ENCODE measurements at regions not wholly inside any gene's neighbourhood (a gene's known extent, or its start where the extent isn't known, plus 50 kb on each side); places are given as distances from the start of the nearest gene placed in this dataset.

DNA sequence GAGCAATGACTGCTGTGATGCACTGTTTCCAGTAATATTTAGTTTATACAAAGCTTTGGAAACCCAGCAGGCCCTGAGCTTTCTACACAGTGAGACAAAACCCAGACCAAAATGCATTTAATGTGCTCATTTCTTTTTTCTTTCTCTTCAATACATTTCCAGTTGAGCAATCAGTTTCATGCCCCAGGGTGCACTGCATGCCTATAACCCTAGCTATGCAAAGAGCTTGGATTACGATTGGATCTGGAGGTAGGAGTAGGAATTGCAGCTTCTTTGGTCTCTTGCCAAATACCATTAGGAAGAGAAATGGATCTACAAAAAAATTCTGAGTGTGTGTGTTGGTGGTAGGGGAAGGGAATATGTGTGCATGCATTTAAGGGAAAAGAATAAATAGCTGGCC, 1001.4 kb downstream of the SQOR start:
- TF ChIP-seq, protein P1, sequence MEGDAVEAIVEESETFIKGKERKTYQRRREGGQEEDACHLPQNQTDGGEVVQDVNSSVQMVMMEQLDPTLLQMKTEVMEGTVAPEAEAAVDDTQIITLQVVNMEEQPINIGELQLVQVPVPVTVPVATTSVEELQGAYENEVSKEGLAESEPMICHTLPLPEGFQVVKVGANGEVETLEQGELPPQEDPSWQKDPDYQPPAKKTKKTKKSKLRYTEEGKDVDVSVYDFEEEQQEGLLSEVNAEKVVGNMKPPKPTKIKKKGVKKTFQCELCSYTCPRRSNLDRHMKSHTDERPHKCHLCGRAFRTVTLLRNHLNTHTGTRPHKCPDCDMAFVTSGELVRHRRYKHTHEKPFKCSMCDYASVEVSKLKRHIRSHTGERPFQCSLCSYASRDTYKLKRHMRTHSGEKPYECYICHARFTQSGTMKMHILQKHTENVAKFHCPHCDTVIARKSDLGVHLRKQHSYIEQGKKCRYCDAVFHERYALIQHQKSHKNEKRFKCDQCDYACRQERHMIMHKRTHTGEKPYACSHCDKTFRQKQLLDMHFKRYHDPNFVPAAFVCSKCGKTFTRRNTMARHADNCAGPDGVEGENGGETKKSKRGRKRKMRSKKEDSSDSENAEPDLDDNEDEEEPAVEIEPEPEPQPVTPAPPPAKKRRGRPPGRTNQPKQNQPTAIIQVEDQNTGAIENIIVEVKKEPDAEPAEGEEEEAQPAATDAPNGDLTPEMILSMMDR (conservative IDR thresholded peaks at IDR 0.05; ENCODE audit: low read length), result no peak
- TF ChIP-seq EZH2phosphoT487 (IDR thresholded peaks at IDR 0.05; ENCODE audit: borderline replicate concordance, low read depth, low read length), result no peak
- ChIA-PET CTCF (ENCODE audit: unreplicated experiment) (no interaction called here), POLR2A (no interaction called here)
- no peak overlapping the region for H3K4me2 ChIP-seq (ENCODE audit: low read length)
- no peak for DNase-seq (ENCODE audit: low spot score)
- no peaks in the 10 kb centered on the region for H4K20me1 ChIP-seq (ENCODE audit: insufficient read depth, low read length)
- H3K4me3 ChIP-seq (ENCODE audit: low read depth, low read length, poor library complexity, severe bottlenecking), result no peak overlapping the region
- BruUV-seq (replicated peaks), result no TSS peak
- H3K4me1 ChIP-seq (ENCODE audit: insufficient read depth, low read length, poor library complexity, severe bottlenecking), result no peaks in the 10 kb centered on the region
- no peaks in the 10 kb centered on the region for H3K36me3 ChIP-seq (ENCODE audit: insufficient read depth, low read length)
- intact Hi-C loops (cut with micrococcal nuclease; ENCODE audit: unreplicated experiment), result no loop called here
- H3K9me2 ChIP-seq (ENCODE audit: insufficient read depth, low read length), result no peaks in the 10 kb centered on the region
- H3K79me2 ChIP-seq (ENCODE audit: insufficient read depth, low read depth, low read length), result no peaks in the 10 kb centered on the region
- no peaks in the 10 kb centered on the region for H3K9me3 ChIP-seq (ENCODE audit: low read length)
- H2AFZ ChIP-seq (ENCODE audit: low read length), result no peak overlapping the region
- H3K27ac ChIP-seq (ENCODE audit: low read depth, low read length, poor library complexity, severe bottlenecking), result no peak overlapping the region

DNA sequence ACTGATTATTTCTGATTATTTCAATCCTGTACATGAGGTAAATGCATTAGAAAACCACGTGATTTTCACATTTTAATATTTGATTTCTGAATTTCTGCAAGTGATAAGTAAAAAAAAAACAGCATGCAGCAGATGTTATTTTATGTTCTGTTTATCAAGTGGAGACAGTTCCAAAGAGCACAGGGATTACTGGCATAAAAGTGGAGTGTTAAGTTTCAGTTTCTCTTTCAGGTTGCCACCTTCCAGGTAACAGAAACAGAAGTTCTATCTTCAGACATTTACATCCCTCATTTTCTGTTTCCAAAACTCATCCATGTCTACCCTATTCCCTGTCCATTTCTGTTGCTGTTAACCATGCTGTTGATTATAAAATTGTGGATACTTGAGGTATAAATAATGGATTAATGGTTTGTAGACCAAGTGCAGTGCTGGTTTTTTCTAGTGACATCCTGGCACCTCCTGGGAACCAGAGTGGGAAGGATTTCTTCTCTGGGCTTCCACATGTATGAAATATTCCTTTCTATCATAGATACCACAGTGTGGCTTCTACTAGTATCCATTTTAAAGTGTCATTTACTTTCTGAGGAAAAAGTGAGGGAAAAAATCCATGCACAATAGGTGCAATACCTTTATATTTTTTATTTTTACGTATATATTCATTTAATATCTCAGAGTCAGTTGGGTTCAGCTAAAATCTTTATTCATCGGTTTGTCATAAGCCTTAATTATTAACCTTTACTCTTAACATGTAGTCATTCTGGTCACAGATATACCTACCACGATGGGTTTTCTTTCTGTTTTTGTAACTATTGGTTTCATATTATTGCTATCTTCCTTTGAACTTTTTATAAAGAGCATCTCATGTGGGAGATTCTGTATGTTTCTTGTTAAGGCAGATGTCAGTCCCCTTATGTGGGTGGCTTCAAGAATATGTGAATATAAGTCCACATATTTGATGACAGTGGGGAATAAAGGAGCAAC, 1010.0 kb downstream of the SQOR start:
- no peaks in the 10 kb centered on the region for H3K36me3 ChIP-seq (ENCODE audit: insufficient read depth, low read length)
- CTCF ChIA-PET (ENCODE audit: unreplicated experiment), result no interaction called here
- no peaks in the 10 kb centered on the region for H4K20me1 ChIP-seq (ENCODE audit: insufficient read depth, low read length)
- no TSS peak for BruUV-seq (replicated peaks)
- intact Hi-C loops (cut with micrococcal nuclease; ENCODE audit: unreplicated experiment), result no loop called here
- no peaks in the 10 kb centered on the region for H3K4me1 ChIP-seq (ENCODE audit: insufficient read depth, low read length, poor library complexity, severe bottlenecking)
- TF ChIP-seq EZH2phosphoT487 (IDR thresholded peaks at IDR 0.05; ENCODE audit: borderline replicate concordance, low read depth, low read length), result no peak
- TF ChIP-seq, protein P1 (conservative IDR thresholded peaks at IDR 0.05; ENCODE audit: low read length), result no peak
- H3K4me3 ChIP-seq (ENCODE audit: low read depth, low read length, poor library complexity, severe bottlenecking), result no peak overlapping the region
- H2AFZ ChIP-seq (ENCODE audit: low read length), result no peak overlapping the region
- H3K9me2 ChIP-seq (ENCODE audit: insufficient read depth, low read length), result no peaks in the 10 kb centered on the region
- H3K79me2 ChIP-seq (ENCODE audit: insufficient read depth, low read depth, low read length), result no peaks in the 10 kb centered on the region
- no peaks in the 10 kb centered on the region for H3K9me3 ChIP-seq (ENCODE audit: low read length)
- no peak overlapping the region for H3K27ac ChIP-seq (ENCODE audit: low read depth, low read length, poor library complexity, severe bottlenecking)
- DNase-seq (ENCODE audit: low spot score), result no peak
- POLR2A ChIA-PET, result no interaction called here
- H3K4me2 ChIP-seq (ENCODE audit: low read length), result no peak overlapping the region

DNA sequence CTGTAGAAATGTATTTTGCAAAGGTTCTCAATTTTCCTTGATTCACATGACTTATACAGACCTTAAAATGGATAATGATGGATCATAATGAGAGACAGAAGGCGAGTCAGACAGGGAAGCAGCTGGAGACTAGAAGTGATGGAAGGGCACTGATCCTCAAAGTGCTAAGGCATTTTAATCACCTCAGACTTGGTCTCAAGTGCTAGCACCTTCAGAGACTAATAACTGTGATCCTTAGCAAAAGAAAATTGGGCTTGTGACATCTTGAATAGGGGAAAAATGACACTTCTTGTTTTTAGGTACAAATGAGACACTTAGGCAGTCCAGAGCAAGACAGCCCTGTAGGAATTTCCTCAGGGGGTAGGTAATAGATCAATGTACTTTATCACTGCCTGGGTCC, 1011.7 kb downstream of the SQOR start:
- BruUV-seq (replicated peaks), result no TSS peak
- intact Hi-C loops (cut with micrococcal nuclease; ENCODE audit: unreplicated experiment), result no loop called here
- POLR2A ChIA-PET, result no interaction called here

More for the DNA sequence above, 1011.7 kb downstream of the SQOR start:
- Histone ChIP-seq H3K9me2 (ENCODE audit: insufficient read depth, low read length) (no peaks in the 10 kb centered on the region), H3K36me3 (ENCODE audit: insufficient read depth, low read length) (no peaks in the 10 kb centered on the region), H4K20me1 (ENCODE audit: insufficient read depth, low read length) (no peaks in the 10 kb centered on the region), H3K4me2 (ENCODE audit: low read length) (no peak overlapping the region), H3K79me2 (ENCODE audit: insufficient read depth, low read depth, low read length) (no peaks in the 10 kb centered on the region), H3K4me1 (ENCODE audit: insufficient read depth, low read length, poor library complexity, severe bottlenecking) (no peaks in the 10 kb centered on the region), H3K27ac (ENCODE audit: low read depth, low read length, poor library complexity, severe bottlenecking) (no peak overlapping the region), H3K9me3 (ENCODE audit: low read length) (0 out of 2 replicates have a peak, but pooled peaks cover 3% of the 10 kb centered on the region), H2AFZ (ENCODE audit: low read length) (no peak overlapping the region), H3K4me3 (ENCODE audit: low read depth, low read length, poor library complexity, severe bottlenecking) (no peak overlapping the region)
- CTCF ChIA-PET (ENCODE audit: unreplicated experiment), result no interaction called here
- TF ChIP-seq EZH2phosphoT487 (IDR thresholded peaks at IDR 0.05; ENCODE audit: borderline replicate concordance, low read depth, low read length), result no peak
- TF ChIP-seq, protein P1 (conservative IDR thresholded peaks at IDR 0.05; ENCODE audit: low read length), result no peak
- DNase-seq (ENCODE audit: low spot score), result no peak

All from OCI-LY7 (cell line).